T-cell (primary cell): ENCODE measurements at regions not wholly inside any gene's neighbourhood (a gene's known extent, or its start where the extent isn't known, plus 50 kb on each side); places are given as distances from the start of the nearest gene placed in this dataset.

Experiments
- ATAC-seq, 4 experiments: fragments of 200-7000 bp in 3 of 4; fragments of 150-1000 bp in 1 of 4; cut with Tn5 transposase; replicated peaks in 1 of 4; 1 replicate in 3 of 4; 2 replicates in 1 of 4; pipeline ENCODE4 v1.10.0; 2021; ENCODE audit warnings: moderate library complexity in 3 of 4, mild to moderate bottlenecking in 2 of 4, moderate number of reproducible peaks in 1 of 4
- CTCF ChIA-PET, 2 donors: fragments of 300-600 bp; sonication (Branson Sonifier 250); formaldehyde crosslinking; loops; one replicate each; lab custom pipeline; 2022; ENCODE audit warnings: antibody characterized with exemption in 2 of 2; lab: Charles Lee
- POLR2A ChIA-PET, 2 donors: fragments of 300-600 bp; sonication (Branson Sonifier 250); formaldehyde crosslinking; loops; one replicate each; lab custom pipeline; 2022; ENCODE audit warnings: antibody characterized with exemption in 2 of 2; lab: Charles Lee
- DNase-seq, 35 experiments: peaks; one replicate each; pipeline versions ENCODE4 v3.0.0 to v3.0.0-alpha.2; 2013 to 2023
- H3K27ac ChIP-seq: one replicate; pipeline ENCODE4 v1.5.1; 2013; ENCODE audit warnings: low read length
- H3K27me3 ChIP-seq, 2 experiments: replicated peaks in 1 of 2; 1 replicate in 1 of 2; 2 replicates in 1 of 2; pipeline versions ENCODE4 v1.6.1 to v1.7.0; 2013; ENCODE audit warnings: low read length in 1 of 2, mixed read lengths in 1 of 2; ENCODE audit not compliant: control insufficient read depth in 2 of 2, insufficient read depth in 2 of 2; ENCODE audit errors: extremely low read depth in 1 of 2
- H3K36me3 ChIP-seq, 2 donors: 1 replicate in 1 of 2; 2 replicates in 1 of 2; pipeline versions ENCODE4 v1.6.1 to v1.7.0; 2013; ENCODE audit warnings: low read length in 1 of 2; ENCODE audit not compliant: control insufficient read depth in 2 of 2, insufficient read depth in 1 of 2; ENCODE audit errors: extremely low read depth in 1 of 2
- H3K4me1 ChIP-seq, 2 experiments: 1 replicate in 1 of 2; 2 replicates in 1 of 2; pipeline versions ENCODE4 v1.6.1 to v1.7.0; 2013; ENCODE audit warnings: low read length in 2 of 2, mixed read lengths in 1 of 2; ENCODE audit not compliant: insufficient read depth in 2 of 2, control insufficient read depth in 1 of 2; ENCODE audit errors: extremely low read depth in 1 of 2
- H3K4me3 ChIP-seq, 2 donors: 1 replicate in 1 of 2; 2 replicates in 1 of 2; pipeline versions ENCODE4 v1.5.1 to v1.7.0; 2013; ENCODE audit warnings: mild to moderate bottlenecking in 2 of 2, low read length in 1 of 2, moderate library complexity in 1 of 2; ENCODE audit not compliant: control insufficient read depth in 1 of 2; ENCODE audit errors: extremely low read depth in 1 of 2
- H3K9me3 ChIP-seq: 2 replicates; pipeline ENCODE4 v1.7.0; 2013
- H3K27ac Mint-ChIP-seq, 2 donors: one replicate each; pipeline ENCODE4 v1.8.0; 2020 to 2021; ENCODE audit warnings: mild to moderate bottlenecking in 2 of 2, mixed read lengths in 2 of 2
- H3K27me3 Mint-ChIP-seq, 2 donors: one replicate each; pipeline ENCODE4 v1.8.0; 2021 to 2022; ENCODE audit warnings: mixed read lengths in 2 of 2
- H3K36me3 Mint-ChIP-seq: one replicate; pipeline ENCODE4 v1.8.0; 2021; ENCODE audit warnings: mixed read lengths
- H3K4me1 Mint-ChIP-seq, 3 donors: one replicate each; pipeline ENCODE4 v1.8.0; 2020 to 2022; ENCODE audit warnings: mixed read lengths in 3 of 3, mild to moderate bottlenecking in 1 of 3
- H3K4me3 Mint-ChIP-seq, 3 donors: one replicate each; pipeline ENCODE4 v1.8.0; 2020 to 2022; ENCODE audit warnings: mild to moderate bottlenecking in 3 of 3, mixed read lengths in 3 of 3, moderate library complexity in 3 of 3
- H3K9me3 Mint-ChIP-seq, 3 donors: one replicate each; pipeline ENCODE4 v1.8.0; 2020 to 2022; ENCODE audit warnings: mixed read lengths in 3 of 3
- WGBS: methylation state at CpG from one replicate; pipeline ENCODE4 v1.1.5; 2013; ENCODE audit warnings: missing lambda C conversion rate; ENCODE audit not compliant: insufficient coverage; 5-methylcytosine and 5-hydroxymethylcytosine counted together

GRCh38 chr2:155663265-155663664, 669.3 kb downstream of the NR4A2 start:
- Histone ChIP-seq H3K4me3 (no peak overlapping the region), H3K36me3 (no peaks in the 10 kb centered on the region), H3K9me3 (no peaks in the 10 kb centered on the region), H3K27ac (no peak overlapping the region), H3K4me1 (no peaks in the 10 kb centered on the region), H3K27me3 (no peaks in the 10 kb centered on the region)
- ChIA-PET POLR2A (no interaction called here), CTCF (no interaction called here)
- Mint-ChIP-seq H3K36me3 (no peaks in the 10 kb centered on the region), H3K4me1 (no peaks in the 10 kb centered on the region), H3K27ac (no peak overlapping the region), H3K4me3 (no peak overlapping the region), H3K27me3 (no peaks in the 10 kb centered on the region), H3K9me3 (no peaks in the 10 kb centered on the region)
- WGBS: 70% methylated on average over 2 of the region's 3 CpGs
- no peak for ATAC-seq
- no peak for DNase-seq

GRCh38 chr2:155662224-155662623, 670.3 kb downstream of the NR4A2 start:
- Mint-ChIP-seq H3K9me3 (no peaks in the 10 kb centered on the region), H3K4me3 (no peak overlapping the region), H3K4me1 (no peaks in the 10 kb centered on the region), H3K27me3 (no peaks in the 10 kb centered on the region), H3K36me3 (no peaks in the 10 kb centered on the region), H3K27ac (no peak overlapping the region)
- Histone ChIP-seq H3K9me3 (no peaks in the 10 kb centered on the region), H3K36me3 (no peaks in the 10 kb centered on the region), H3K4me1 (no peaks in the 10 kb centered on the region), H3K27ac (no peak overlapping the region), H3K27me3 (no peaks in the 10 kb centered on the region), H3K4me3 (no peak overlapping the region)
- DNase-seq (no peak), ATAC-seq (no peak)
- no CpG with 5 or more reads among the region's 4 CpGs for WGBS
- POLR2A ChIA-PET: no interaction called here
- CTCF ChIA-PET: no interaction called here

GRCh38 chr2:155653176-155653575, 679.3 kb downstream of the NR4A2 start:
- Histone ChIP-seq H3K4me1 (no peaks in the 10 kb centered on the region), H3K36me3 (no peaks in the 10 kb centered on the region), H3K27me3 (no peaks in the 10 kb centered on the region), H3K27ac (no peak overlapping the region), H3K4me3 (no peak overlapping the region), H3K9me3 (no peaks in the 10 kb centered on the region)
- POLR2A ChIA-PET: no interaction called here
- no peak for ATAC-seq
- H3K4me3 Mint-ChIP-seq: no peak overlapping the region
- H3K27ac Mint-ChIP-seq: no peak overlapping the region
- no CpG with 5 or more reads among the region's 1 CpG for WGBS
- no peaks in the 10 kb centered on the region for H3K36me3 Mint-ChIP-seq
- H3K27me3 Mint-ChIP-seq: no peaks in the 10 kb centered on the region
- CTCF ChIA-PET: no interaction called here
- no peak for DNase-seq
- no peaks in the 10 kb centered on the region for H3K9me3 Mint-ChIP-seq
- H3K4me1 Mint-ChIP-seq: no peaks in the 10 kb centered on the region

DNA sequence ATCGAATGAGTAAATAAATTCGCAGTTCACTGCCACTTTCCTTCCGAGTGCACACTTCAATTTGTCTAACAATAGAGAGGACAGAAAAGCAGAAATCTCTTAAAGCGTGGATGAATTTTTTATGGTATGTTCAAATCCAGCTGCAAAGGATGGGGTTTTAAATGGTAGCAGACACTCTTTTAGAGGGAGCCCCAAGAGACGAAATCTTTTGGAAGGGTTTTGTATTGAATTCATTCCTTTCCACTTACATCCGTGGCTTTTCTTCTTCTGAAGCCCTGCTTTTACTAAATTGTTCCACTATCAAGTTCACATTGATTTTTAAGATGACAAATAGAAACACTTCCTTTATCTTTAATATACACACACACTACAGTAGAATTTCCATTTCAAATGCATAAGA, 680.7 kb downstream of the NR4A2 start:
- ChIA-PET CTCF (no interaction called here), POLR2A (no interaction called here)
- no CpG with 5 or more reads among the region's 6 CpGs for WGBS
- Mint-ChIP-seq H3K4me1 (no peaks in the 10 kb centered on the region), H3K9me3 (no peaks in the 10 kb centered on the region), H3K27me3 (no peaks in the 10 kb centered on the region), H3K36me3 (no peaks in the 10 kb centered on the region), H3K4me3 (no peak overlapping the region), H3K27ac (no peak overlapping the region)
- no peak for DNase-seq
- ATAC-seq: no peak
- Histone ChIP-seq H3K4me3 (no peak overlapping the region), H3K27me3 (no peaks in the 10 kb centered on the region), H3K27ac (no peak overlapping the region), H3K4me1 (no peaks in the 10 kb centered on the region), H3K9me3 (no peaks in the 10 kb centered on the region), H3K36me3 (no peaks in the 10 kb centered on the region)

- no peak for DNase-seq
- no peak overlapping the region for H3K27ac ChIP-seq
- no peaks in the 10 kb centered on the region for H3K27me3 ChIP-seq
- Mint-ChIP-seq H3K27ac (no peak overlapping the region), H3K27me3 (no peaks in the 10 kb centered on the region), H3K9me3 (peaks cover 0 to 8% (median 0%) of the 10 kb centered on the region in 3 donors), H3K4me3 (no peak overlapping the region), H3K36me3 (no peaks in the 10 kb centered on the region), H3K4me1 (no peaks in the 10 kb centered on the region)
- no peaks in the 10 kb centered on the region for H3K4me1 ChIP-seq
- ATAC-seq: no peak
- ChIA-PET CTCF (no interaction called here), POLR2A (no interaction called here)
- H3K4me3 ChIP-seq: no peak overlapping the region
- H3K36me3 ChIP-seq: no peaks in the 10 kb centered on the region
- H3K9me3 ChIP-seq: no peaks in the 10 kb centered on the region
These were observed 686.7 kb downstream of the NR4A2 start for GRCh38 chr2:155645791-155646190.

DNA sequence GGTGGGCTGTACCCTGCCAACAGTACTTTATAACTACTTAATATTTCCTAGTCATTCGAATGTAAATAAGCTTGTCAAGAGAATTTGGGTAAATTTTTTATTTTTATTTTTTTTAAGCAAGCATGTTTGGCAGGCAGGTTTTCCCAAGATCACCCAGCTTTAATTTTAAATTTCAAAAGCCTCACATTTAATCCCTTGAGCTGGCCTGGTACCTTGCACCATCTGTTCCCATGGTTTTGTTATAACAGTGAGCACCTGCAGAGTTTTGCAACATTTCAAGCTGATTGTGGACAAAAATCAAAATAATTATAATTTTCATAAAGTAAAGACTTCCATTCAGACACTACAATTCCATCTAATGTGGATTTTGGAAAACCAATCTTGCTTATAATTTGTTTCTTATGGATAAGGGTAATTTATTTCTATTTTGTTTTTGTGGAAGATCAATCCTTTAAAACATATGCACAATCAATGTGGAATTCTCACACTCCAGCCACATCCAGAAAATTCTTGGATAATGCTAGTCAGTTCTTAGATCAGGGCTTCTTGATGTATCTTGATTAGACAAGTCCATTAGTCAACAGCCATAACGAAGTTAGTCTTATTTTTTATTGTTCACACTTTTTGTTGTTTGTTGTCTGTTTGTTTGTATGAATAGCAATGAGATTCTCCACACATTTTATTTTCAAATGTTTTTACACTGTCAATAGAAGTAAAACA, 689.3 kb downstream of the NR4A2 start:
- WGBS: no CpG with 5 or more reads among the region's 2 CpGs
- Histone ChIP-seq H3K36me3 (no peaks in the 10 kb centered on the region), H3K4me1 (no peaks in the 10 kb centered on the region), H3K27ac (no peak overlapping the region), H3K4me3 (no peak overlapping the region), H3K27me3 (no peaks in the 10 kb centered on the region), H3K9me3 (no peaks in the 10 kb centered on the region)
- ChIA-PET CTCF (no interaction called here), POLR2A (no interaction called here)
- DNase-seq (no peak), ATAC-seq (no peak)
- Mint-ChIP-seq H3K9me3 (peaks cover 0 to 8% (median 0%) of the 10 kb centered on the region in 3 donors), H3K4me3 (no peak overlapping the region), H3K36me3 (no peaks in the 10 kb centered on the region), H3K4me1 (no peaks in the 10 kb centered on the region), H3K27ac (no peak overlapping the region), H3K27me3 (no peaks in the 10 kb centered on the region)
